Endothelial cell of umbilical vein (primary cell): ENCODE measurements at regions not wholly inside any gene's neighbourhood (a gene's known extent, or its start where the extent isn't known, plus 50 kb on each side); places are given as distances from the start of the nearest gene placed in this dataset.

Experiments used
- BruUV-seq: library from RNA; stranded (reverse); fragments of 400-500 nt; replicated peaks from 2 replicates; lab custom pipeline; 2021; lab: Mats Ljungman, UMichigan
- CTCF ChIA-PET: fragments of 300-600, 350-600 bp; sonication (Branson Sonifier 250); formaldehyde crosslinking; loops from one replicate; lab custom pipeline; 2021; ENCODE audit warnings: antibody characterized with exemption, inconsistent platforms; lab: Charles Lee
- POLR2A ChIA-PET: fragments of 300-600, 350-600 bp; sonication (Branson Sonifier 250); formaldehyde crosslinking; loops from one replicate; lab custom pipeline; 2021; ENCODE audit warnings: antibody characterized with exemption, inconsistent platforms; lab: Charles Lee
- DNase-seq: peaks from one replicate; pipeline ENCODE4 v3.0.0-alpha.2; 2011; ENCODE audit warnings: low read depth, low spot score
- FAIRE-seq: peaks from 2 replicates; lab custom pipeline; 2011; peaks lifted over from hg19 to GRCh38; lab: Jason Lieb, UNC
- H2AFZ ChIP-seq: 2 replicates; pipeline ENCODE4 v1.6.0; 2012; ENCODE audit warnings: low read depth, low read length, control low read depth, inconsistent platforms
- H3K27ac ChIP-seq: 2 replicates; pipeline ENCODE4 v1.5.1; 2011; ENCODE audit warnings: low read depth, mild to moderate bottlenecking, control low read depth, low read length, moderate library complexity; ENCODE audit not compliant: insufficient read depth
- H3K27me3 ChIP-seq, 2 experiments: 2 replicates each; pipeline versions ENCODE4 v1.6.0 to v1.6.1; 2011; ENCODE audit warnings: low read length in 2 of 2, mixed read lengths in 1 of 2; ENCODE audit not compliant: control insufficient read depth in 2 of 2, insufficient read depth in 2 of 2
- H3K36me3 ChIP-seq, 2 experiments: 2 replicates in 1 of 2; 3 replicates in 1 of 2; pipeline ENCODE4 v1.5.1; 2011; ENCODE audit warnings: low read length in 2 of 2, mild to moderate bottlenecking in 1 of 2, moderate library complexity in 1 of 2; ENCODE audit not compliant: control insufficient read depth in 2 of 2, insufficient read depth in 2 of 2; ENCODE audit errors: extremely low read depth in 1 of 2
- H3K4me1 ChIP-seq: 3 replicates; pipeline ENCODE4 v1.5.1; 2011; ENCODE audit warnings: mild to moderate bottlenecking, low read length; ENCODE audit not compliant: control insufficient read depth, insufficient read depth; ENCODE audit errors: extremely low read depth
- H3K4me2 ChIP-seq: 2 replicates; pipeline ENCODE4 v1.6.1; 2011; ENCODE audit warnings: low read length, control low read depth, mixed read lengths; ENCODE audit not compliant: insufficient read depth
- H3K4me3 ChIP-seq, 3 experiments: fragments of 200-600 bp in 1 of 3; sonication (generic), shearing (Covaris generic) in 1 of 3; replicated peaks in 1 of 3; 2 replicates each; pipeline ENCODE4 v1.5.1; 2011 to 2016; ENCODE audit warnings: control low read depth in 3 of 3, low read length in 3 of 3, mild to moderate bottlenecking in 2 of 3, inconsistent platforms in 1 of 3, low read depth in 1 of 3, moderate library complexity in 1 of 3; ENCODE audit not compliant: insufficient read depth in 1 of 3
- H3K79me2 ChIP-seq: 2 replicates; pipeline ENCODE4 v1.6.0; 2012; ENCODE audit warnings: low read length, inconsistent platforms; ENCODE audit not compliant: control insufficient read depth, insufficient read depth
- H3K9ac ChIP-seq: replicated peaks from 2 replicates; pipeline ENCODE3; 2011; ENCODE audit warnings: low read length, control low read depth; ENCODE audit not compliant: insufficient read depth; ENCODE audit errors: extremely low read depth
- H3K9me1 ChIP-seq: replicated peaks from 3 replicates; pipeline ENCODE4 v1.6.0; 2011; ENCODE audit warnings: mild to moderate bottlenecking, low read length; ENCODE audit not compliant: control insufficient read depth, insufficient read depth; ENCODE audit errors: extremely low read depth
- H3K9me3 ChIP-seq: replicated peaks from 2 replicates; pipeline ENCODE4 v1.5.1; 2012; ENCODE audit warnings: low read length, inconsistent platforms; ENCODE audit not compliant: control insufficient read depth, insufficient read depth
- H4K20me1 ChIP-seq: replicated peaks from 2 replicates; pipeline ENCODE3; 2011; ENCODE audit warnings: mild to moderate bottlenecking, low read length; ENCODE audit not compliant: control insufficient read depth, insufficient read depth; ENCODE audit errors: extremely low read depth
- EZH2 ChIP-seq: IDR thresholded peaks from 2 replicates; pipeline ENCODE4 v1.6.1; 2012; ENCODE audit warnings: borderline replicate concordance, low read depth, mild to moderate bottlenecking, moderate library complexity, low read length, inconsistent platforms; ENCODE audit not compliant: severe bottlenecking
- FOS ChIP-seq: IDR thresholded peaks from 2 replicates; pipeline ENCODE4 v1.6.1; 2011; ENCODE audit warnings: mild to moderate bottlenecking, low read length, moderate library complexity, borderline replicate concordance; ENCODE audit not compliant: insufficient read depth
- GATA2 ChIP-seq: IDR thresholded peaks from 2 replicates; pipeline ENCODE4 v1.7.0; 2011; ENCODE audit warnings: low read depth, mild to moderate bottlenecking, moderate library complexity, mixed read lengths, low read length; ENCODE audit not compliant: insufficient read length, insufficient read depth
- JUN ChIP-seq: IDR thresholded peaks from 2 replicates; pipeline ENCODE4 v1.6.1; 2011; ENCODE audit warnings: borderline replicate concordance, low read depth; ENCODE audit not compliant: insufficient read length, insufficient read depth
- MYC ChIP-seq: IDR thresholded peaks from one replicate; pipeline ENCODE4 v1.6.1; 2011; ENCODE audit warnings: mild to moderate bottlenecking, low read depth, low read length
- POLR2A ChIP-seq: IDR thresholded peaks from 2 replicates; pipeline ENCODE4 v1.6.1; 2012; ENCODE audit warnings: low read depth, mild to moderate bottlenecking, control low read depth, low read length
- POLR2AphosphoS5 ChIP-seq: IDR thresholded peaks from 2 replicates; pipeline ENCODE4 v1.6.1; 2012; ENCODE audit warnings: low read depth, mild to moderate bottlenecking, control low read depth, low read length, moderate library complexity; ENCODE audit not compliant: insufficient read depth
- dilution Hi-C: fragments of 300-500 bp; cut with MboI; formaldehyde crosslinking; loops from one replicate; pipeline ENCODE4 v1.15.0; 2019; ENCODE audit warnings: low sequenced_read_pairs; ENCODE audit not compliant: extremely low pct_ligation_motif_present
- intact Hi-C: fragments of 100-400 bp; cut with micrococcal nuclease; formaldehyde crosslinking; loops from one replicate; pipeline ENCODE4 v1.10.0; 2022
- TF ChIP-seq, protein P1 (sequence below): IDR thresholded peaks from 2 replicates; pipeline ENCODE4 v1.6.1; 2011; ENCODE audit not compliant: insufficient read depth, insufficient read length
- TF ChIP-seq, protein P2 (sequence below), 2 donors: IDR thresholded peaks; 1 replicate in 1 of 2; 2 replicates in 1 of 2; pipeline ENCODE4 v1.5.1; 2011; ENCODE audit warnings: low read length in 2 of 2, mild to moderate bottlenecking in 2 of 2, moderate library complexity in 2 of 2, control low read depth in 1 of 2, inconsistent platforms in 1 of 2, low read depth in 1 of 2; ENCODE audit not compliant: insufficient read depth in 1 of 2; ENCODE audit errors: extremely low read depth in 1 of 2

DNA sequence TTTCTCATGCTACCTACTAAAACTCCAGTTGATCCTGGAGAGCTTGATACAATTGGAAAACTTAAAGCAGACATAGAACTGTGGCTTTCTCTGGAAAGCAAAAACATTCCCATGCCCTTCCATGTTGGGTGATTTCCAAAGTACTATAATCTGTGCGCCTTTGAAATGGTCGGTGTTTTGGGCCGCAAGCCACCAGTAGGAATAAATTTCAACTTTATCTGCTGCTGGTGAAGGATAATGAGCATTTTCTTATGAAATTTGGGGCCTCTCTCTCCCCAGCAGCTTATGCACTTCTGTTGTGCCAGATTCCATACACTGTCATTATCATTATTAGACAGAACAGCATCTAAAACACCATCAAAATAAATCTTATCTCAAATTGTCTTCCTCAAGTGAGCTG is 366.7 kb upstream of the RPS6KA3 start:
- intact Hi-C loops, result no loop called here
- TF ChIP-seq, protein P1, sequence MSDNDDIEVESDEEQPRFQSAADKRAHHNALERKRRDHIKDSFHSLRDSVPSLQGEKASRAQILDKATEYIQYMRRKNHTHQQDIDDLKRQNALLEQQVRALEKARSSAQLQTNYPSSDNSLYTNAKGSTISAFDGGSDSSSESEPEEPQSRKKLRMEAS, result no peak
- TF ChIP-seq FOS (no peak), POLR2AphosphoS5 (no peak), EZH2 (no peak), JUN (no peak), GATA2 (no peak), POLR2A (no peak), MYC (no peak)
- TF ChIP-seq, protein P2, sequence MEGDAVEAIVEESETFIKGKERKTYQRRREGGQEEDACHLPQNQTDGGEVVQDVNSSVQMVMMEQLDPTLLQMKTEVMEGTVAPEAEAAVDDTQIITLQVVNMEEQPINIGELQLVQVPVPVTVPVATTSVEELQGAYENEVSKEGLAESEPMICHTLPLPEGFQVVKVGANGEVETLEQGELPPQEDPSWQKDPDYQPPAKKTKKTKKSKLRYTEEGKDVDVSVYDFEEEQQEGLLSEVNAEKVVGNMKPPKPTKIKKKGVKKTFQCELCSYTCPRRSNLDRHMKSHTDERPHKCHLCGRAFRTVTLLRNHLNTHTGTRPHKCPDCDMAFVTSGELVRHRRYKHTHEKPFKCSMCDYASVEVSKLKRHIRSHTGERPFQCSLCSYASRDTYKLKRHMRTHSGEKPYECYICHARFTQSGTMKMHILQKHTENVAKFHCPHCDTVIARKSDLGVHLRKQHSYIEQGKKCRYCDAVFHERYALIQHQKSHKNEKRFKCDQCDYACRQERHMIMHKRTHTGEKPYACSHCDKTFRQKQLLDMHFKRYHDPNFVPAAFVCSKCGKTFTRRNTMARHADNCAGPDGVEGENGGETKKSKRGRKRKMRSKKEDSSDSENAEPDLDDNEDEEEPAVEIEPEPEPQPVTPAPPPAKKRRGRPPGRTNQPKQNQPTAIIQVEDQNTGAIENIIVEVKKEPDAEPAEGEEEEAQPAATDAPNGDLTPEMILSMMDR (IDR thresholded peaks at IDR 0.05; ENCODE audit: extremely low read depth in 1 of 2, insufficient read depth in 1 of 2, low read depth in 1 of 2, low read length in 2 of 2), result no peak
- dilution Hi-C loops, result no loop called here
- Histone ChIP-seq H3K9me3 (no peaks in the 10 kb centered on the region), H2AFZ (no peak overlapping the region), H3K4me2 (no peak overlapping the region), H3K27me3 (no peaks in the 10 kb centered on the region), H3K27ac (no peak overlapping the region), H3K9ac (no peak overlapping the region), H3K4me1 (no peaks in the 10 kb centered on the region), H3K79me2 (no peaks in the 10 kb centered on the region), H3K9me1 (no peaks in the 10 kb centered on the region), H3K4me3 (no peak overlapping the region), H4K20me1 (no peaks in the 10 kb centered on the region), H3K36me3 (no peaks in the 10 kb centered on the region)
- ChIA-PET CTCF (no interaction called here), POLR2A (no interaction called here)
- FAIRE-seq (no peak), DNase-seq (no peak)
- no TSS peak for BruUV-seq
